ENCODE measurements at regions not wholly inside any gene's neighbourhood (a gene's known extent, or its start where the extent isn't known, plus 50 kb on each side); places are given as distances from the start of the nearest gene placed in this dataset.

DNA sequence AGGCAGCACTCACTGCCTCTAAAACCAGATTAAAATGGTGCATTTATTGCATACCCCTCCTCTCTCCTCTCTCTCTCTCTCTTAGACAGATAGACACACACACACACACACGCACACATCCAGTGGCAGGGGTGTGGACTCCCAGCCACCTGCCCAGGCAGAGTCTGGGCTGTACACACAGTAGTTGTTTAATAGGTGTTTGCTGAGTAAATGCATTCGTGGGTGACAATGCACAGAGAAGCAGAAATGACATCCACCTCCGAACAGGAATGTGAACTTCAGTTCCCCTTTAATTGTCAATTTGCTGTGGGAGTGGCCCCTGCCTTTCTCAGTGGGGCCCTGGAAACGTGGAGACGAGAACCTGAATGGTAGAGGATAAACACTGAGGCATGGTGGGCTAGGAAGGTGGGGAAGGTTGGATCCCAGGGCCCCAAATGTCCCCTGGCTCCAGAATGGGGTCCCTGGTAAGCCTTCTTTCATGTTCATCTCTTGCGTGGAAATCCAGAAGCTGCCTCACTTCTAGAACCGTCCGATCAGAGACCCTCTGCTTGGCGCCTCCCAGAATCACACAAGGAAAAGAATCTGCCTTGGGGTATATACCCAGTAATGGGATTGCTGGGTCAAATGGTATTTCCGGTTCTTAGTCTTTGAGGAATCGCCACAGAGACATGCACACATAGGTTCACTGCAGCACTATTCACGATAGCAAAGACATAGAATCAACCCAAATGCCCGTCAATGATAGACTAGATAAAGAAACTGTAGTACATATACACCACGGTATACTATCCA, 58.5 kb upstream of the ECHDC3 start:
- TF ChIP-seq TCF12 (IDR thresholded peaks at IDR 0.05) (no peak), TCF12 (CRISPR knock-in tag; IDR thresholded peaks at IDR 0.05) (no peak), NCOA2 (CRISPR knock-in tag; IDR thresholded peaks at IDR 0.05) (no peak)
